Activated naive CD4-positive, alpha-beta T cell treated with anti-CD3 and anti-CD28 coated beads, Interleukin-2, amount 50 U/mL, for 72 hours (primary cell): ENCODE measurements at regions not wholly inside any gene's neighbourhood (a gene's known extent, or its start where the extent isn't known, plus 50 kb on each side); places are given as distances from the start of the nearest gene placed in this dataset.
A peak's percentile ranks its signal among the peaks of the same experiment; 100 is the strongest.

ENCODE experiments used
- ATAC-seq, 2 donors: fragments of 150-1000 bp; cut with Tn5 transposase; 2 replicates each; pipeline ENCODE4 v1.10.0; 2021; ENCODE audit warnings: mild to moderate bottlenecking in 2 of 2, moderate library complexity in 2 of 2
- DNase-seq, 2 donors: peaks; one replicate each; pipeline ENCODE4 v3.0.0; 2021 to 2022; ENCODE audit warnings: low spot score in 2 of 2
- H3K27ac Mint-ChIP-seq, 2 donors: one replicate each; pipeline ENCODE4 v1.8.0; 2022; ENCODE audit warnings: mild to moderate bottlenecking in 2 of 2, mixed read lengths in 2 of 2
- H3K36me3 Mint-ChIP-seq, 2 donors: one replicate each; pipeline ENCODE4 v1.8.0; 2022; ENCODE audit warnings: mixed read lengths in 2 of 2
- H3K9me3 Mint-ChIP-seq, 2 donors: one replicate each; pipeline ENCODE4 v1.8.0; 2022; ENCODE audit warnings: mixed read lengths in 2 of 2

DNA sequence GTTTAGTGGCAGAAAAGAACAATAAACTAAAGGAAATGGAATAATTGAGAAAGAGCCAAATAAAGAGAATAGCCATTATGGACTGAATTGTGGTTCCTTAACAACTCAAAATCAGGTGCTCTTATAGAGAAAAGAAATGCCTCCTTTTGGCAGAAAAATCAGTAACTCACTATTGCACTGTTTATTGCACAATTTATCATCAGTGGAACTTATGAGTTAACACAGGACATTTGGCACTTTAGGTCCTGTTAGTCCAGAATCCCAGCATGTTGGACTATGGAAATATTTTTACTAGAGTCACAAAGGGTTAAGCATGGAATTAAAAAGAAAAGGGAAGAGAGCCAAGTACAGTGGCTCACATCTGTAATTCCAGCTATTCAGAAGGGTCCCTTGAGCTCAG is 53.8 kb upstream of the JMY start:
- H3K27ac Mint-ChIP-seq: peak overlapping the region in 1 of 2 donors; percentile 25
- ATAC-seq (no peak), DNase-seq (no peak)
- H3K9me3 Mint-ChIP-seq: no peaks in the 10 kb centered on the region
- H3K36me3 Mint-ChIP-seq: no peaks in the 10 kb centered on the region

DNA sequence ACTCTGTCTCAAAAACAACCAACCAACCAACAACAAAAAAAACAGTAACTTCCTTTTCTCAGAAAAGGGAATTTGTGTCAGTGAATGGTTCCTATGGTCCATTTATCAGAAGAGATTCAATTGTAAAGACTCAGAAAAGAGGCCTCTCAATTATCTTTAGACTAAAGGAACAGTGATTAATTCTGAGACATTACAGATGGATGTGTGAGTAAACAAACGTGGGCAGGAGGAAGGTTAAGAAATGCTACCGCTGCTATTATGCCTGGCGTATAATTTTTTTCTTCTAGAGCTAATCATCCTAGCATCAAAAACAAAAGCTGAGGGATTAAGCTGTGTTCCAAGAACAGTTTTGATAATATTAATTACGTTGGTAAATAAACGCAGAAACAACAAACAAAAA is 52.9 kb upstream of the JMY start:
- Mint-ChIP-seq H3K9me3 (no peaks in the 10 kb centered on the region), H3K36me3 (no peaks in the 10 kb centered on the region), H3K27ac (no peak overlapping the region)
- ATAC-seq (no peak), DNase-seq (no peak)

- Mint-ChIP-seq H3K36me3 (no peaks in the 10 kb centered on the region), H3K27ac (no peak overlapping the region), H3K9me3 (no peaks in the 10 kb centered on the region)
- no peak for DNase-seq
- ATAC-seq: no peak
Observed at GRCh38 chr5:79183617-79184016, 52.3 kb upstream of the JMY start.

DNA sequence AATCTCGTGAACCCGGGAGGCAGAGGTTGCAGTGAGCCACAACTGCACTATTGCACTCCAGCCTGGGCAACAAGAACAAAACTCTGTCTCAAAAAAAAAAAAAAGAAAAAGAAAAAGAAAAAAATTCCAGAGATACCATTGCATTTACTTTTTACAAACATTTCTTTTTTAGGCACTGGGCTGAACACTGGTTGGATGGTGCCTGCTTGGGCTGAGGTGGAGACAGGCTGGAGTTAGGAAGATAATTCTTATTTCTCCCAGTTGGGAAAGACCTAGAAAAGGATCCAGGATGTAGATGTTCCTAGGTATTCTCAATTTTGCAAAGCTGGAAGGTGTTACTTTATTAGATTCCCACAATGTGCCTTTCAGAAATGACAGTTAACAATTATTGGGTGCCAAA is 49.9 kb upstream of the JMY start:
- ATAC-seq (no peak), DNase-seq (no peak)
- Mint-ChIP-seq H3K27ac (no peak overlapping the region), H3K36me3 (no peaks in the 10 kb centered on the region), H3K9me3 (no peaks in the 10 kb centered on the region)
